NCI-H2171 (cell line): ENCODE measurements at regions not wholly inside any gene's neighbourhood (a gene's known extent, or its start where the extent isn't known, plus 50 kb on each side); places are given as distances from the start of the nearest gene placed in this dataset.

ENCODE experiments used
- DNase-seq: peaks from one replicate; lab custom pipeline; 2025; lab: John Stamatoyannopoulos, UW

DNA sequence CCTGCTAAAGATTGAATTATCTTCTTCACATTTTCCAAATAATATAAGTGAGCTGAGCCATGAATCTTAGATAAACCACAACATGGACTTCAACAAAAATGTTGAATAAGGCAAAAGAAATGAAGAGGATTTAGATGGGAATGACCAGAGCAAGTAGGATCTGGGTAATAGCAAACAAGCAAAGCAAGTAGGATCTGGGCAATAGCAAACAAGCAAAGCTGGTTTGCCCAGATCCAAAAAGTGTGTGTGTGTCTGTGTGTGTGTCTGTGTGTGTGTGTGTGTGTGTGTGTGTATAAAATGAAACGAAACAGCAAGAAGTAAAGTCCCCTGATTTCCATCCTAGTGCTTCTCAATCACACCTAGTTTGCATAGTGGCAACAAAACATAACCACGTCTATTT, 549.1 kb downstream of the RERGL start:
- no peak for DNase-seq

DNA sequence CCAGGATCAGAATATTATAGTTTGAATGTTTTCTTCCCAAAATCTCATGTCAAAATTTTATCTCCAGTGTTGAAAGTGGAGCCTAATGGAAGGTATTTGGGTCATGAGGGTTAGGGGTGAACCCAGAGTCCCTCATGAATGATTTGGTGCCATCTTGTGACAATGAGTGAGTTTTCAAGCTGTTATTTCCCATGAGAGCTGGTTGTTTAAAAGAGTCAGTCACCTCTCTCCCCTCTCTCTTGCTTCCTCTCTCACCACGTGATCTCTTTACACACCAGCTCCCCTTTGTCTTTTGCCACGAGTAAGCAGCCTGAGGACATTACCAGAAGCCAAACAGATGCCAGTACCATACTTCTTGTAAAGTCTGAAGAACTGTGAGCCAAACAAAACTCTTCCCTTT, 561.6 kb downstream of the RERGL start:
- DNase-seq, result no peak

DNA sequence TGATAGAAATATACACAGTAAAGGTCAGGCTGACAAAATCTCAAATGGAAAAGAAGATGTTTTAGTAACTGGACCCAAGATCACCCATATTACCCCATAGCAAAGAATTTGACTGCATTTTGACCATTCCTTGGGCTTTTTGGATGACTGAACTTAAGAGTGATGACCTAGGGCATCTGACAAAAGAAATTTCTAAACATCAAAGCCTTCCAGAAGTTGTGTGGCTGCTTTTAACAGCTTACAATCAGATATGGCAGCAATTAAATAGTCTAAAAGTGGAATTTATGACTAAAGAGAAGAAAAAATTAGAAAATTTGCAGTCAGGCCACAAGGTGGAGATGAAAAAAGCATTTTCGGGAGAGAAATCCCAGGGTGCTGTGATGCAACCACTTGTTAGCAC, 563.0 kb downstream of the RERGL start:
- no peak for DNase-seq

GRCh38 chr12:17511369-17511768, 578.6 kb downstream of the RERGL start:
- DNase-seq, result no peak

- DNase-seq, result no peak
Measured at GRCh38 chr12:17507336-17507735, 582.7 kb downstream of the RERGL start.

DNA sequence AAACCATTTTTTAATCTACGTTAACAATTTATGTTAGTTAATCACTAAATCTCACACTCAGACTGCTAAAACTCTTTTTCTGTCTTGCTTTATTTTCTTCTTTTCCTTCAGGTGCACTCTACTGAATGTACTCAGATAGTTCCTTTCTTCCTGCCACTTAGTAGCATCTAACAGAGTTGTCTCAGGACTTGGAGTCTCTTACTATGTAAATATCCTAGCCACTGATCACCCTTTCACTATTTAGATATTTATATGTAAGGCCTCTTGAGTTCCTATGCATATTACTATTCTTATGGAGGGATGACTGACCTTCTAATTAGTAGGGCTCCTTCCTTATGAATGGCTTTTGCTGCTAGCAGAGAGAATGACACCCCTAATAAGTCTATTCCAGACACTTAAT, 586.3 kb downstream of the RERGL start:
- no peak for DNase-seq

DNA sequence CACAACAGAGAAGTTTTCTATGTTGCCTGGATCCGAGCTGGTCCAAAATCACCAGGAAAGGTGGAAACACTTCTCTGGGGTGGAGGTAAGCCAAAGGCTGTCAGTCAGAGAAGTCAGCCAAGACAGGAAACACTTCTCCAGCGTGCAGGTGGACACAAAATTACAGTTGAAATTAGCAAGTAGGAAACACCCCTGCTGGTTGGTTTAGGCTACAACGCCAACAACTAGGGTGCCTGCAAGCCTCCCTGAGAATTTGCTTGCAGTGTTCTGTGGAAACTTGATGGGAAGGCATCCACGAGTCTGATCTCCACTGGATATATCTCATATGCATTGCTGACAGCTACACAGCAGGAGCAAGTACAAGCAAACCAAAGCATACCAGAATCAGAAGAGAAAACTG, 600.5 kb downstream of the RERGL start:
- DNase-seq, result no peak

DNA sequence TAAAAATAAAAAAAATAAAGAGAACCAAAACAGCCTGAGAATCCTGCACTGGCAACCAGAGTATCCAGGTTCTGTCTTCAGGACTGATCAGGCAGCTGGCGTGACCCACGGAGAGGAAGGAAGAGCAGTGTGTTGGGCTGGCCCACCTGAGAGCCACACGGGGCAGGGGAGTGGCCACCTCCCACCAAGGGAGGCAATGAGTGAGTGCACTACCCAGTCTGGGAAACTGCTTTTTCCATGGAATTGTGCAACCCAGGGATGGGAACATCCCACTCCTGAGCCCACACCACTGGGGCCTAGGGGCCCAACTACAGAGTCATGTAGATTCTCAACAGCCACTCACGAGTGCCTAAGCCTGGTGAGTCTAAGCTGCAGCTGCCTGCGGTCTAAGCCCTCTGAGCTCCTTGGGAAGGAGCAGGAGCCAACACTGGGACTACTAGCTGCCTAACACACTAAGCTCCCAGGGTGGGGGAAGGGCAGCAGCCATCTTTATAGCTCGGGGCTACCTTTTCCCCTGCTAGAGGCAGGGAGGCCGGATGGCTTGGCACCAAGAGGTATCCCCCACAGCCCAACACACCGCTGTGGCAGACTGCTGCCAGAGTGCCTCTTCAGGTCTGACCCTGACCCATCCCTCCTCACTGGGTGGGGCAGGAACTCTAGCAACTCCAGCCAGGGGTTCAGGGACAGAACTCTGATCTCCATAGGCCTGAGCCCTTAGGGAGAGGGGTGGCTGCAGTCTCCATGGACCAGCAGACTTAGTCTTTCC, 610.9 kb downstream of the RERGL start:
- no peak for DNase-seq

- DNase-seq, result no peak
Measured at GRCh38 chr12:17470460-17470859, 619.5 kb downstream of the RERGL start.

GRCh38 chr12:17459214-17459613, 630.8 kb downstream of the RERGL start:
- DNase-seq, result no peak

DNA sequence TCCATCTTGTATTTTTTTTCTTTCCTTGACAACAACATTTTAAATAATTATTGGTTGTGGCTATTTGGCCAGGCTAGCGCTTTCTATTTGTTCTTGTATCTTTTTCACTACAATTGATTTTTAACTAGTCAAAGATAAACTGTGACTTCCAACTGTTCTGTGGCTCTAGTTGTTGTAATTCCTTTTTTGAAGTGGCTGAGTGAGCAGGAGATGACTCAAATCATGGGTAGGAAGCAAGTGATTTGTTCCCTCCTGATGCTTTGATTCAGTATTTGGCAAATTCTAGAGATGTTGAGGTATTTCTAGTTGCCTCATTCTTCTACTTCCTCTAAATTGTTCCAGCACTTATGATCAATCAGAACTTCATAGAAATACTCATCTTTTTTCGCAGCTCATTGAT, 633.5 kb downstream of the RERGL start:
- no peak for DNase-seq

DNA sequence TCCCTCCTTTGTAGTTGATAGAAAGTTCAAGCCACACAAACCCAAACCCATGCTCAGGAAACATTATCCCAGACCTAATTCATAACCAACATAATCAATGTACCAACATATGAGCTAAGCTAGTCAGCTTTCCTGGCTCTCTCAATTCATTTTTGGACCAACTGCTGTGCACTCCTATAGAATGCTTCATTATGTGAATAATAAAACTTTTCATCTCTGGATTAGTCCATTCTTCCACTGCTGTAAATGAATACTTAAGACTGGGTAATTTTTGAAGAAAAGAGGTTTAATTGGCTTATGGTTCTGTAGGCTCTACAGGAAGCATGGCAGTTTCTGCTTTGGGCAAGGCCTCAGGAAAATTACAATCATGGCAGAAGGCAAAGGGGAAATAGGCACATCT, 651.9 kb downstream of the RERGL start:
- DNase-seq, result no peak

GRCh38 chr12:17416748-17417147, 673.2 kb downstream of the RERGL start:
- no peak for DNase-seq

DNA sequence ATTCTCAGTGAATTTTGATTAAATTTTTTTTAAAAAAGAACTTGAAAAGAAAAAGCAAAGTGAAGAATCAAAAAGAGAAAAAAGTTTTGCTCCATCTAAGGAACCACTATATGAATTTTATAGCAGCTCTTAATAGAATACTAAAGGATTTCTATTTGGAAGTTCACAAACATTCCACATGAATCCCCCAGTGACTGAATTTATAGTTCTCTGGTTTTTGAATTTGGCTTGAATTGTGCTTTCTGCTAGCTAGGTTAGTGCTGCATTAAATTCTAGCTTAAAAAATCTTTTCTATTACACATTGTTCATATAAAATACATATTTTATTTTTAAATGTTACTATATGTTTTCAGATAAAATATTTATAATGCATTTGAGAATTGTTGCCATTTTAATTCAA, 675.4 kb downstream of the RERGL start:
- DNase-seq, result no peak

DNA sequence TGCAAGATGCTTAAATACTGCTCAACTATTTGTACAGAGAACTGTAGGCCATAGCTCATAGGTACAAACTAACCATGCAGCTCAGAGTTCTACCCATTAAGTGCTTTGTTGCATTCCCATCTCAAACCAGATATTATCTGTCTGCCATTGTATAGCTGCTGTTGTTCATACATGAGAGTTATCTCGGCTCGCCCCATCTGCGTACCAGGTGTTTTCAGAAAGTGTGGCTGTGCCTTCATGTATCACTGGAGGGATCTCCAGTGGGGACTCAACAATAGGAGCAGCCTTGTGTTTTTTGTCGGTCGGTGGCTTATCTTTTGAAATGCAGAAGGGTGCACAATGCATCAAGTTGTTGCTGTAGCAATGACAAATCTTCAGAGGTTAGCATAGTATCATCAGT, 678.3 kb downstream of the RERGL start:
- no peak for DNase-seq

DNA sequence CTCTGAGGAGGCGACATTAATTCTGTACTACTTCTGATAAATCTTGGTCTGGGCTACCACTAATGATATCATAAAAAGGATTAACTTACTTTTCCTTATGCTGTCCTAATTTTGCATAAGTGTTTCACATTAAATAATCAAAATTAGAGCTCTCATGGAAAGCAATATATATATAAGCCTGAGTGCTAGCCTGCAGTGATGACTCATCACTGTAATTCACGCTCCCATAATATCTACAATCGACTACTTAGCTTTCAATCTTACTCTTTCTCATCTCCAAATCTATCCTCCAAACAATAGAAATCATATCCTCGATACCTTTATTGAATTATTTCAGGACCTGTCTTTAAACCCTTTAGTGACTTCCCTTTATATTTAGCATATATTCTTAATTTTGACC, 701.3 kb downstream of the RERGL start:
- no peak for DNase-seq

- no peak for DNase-seq
Measured at GRCh38 chr12:17383321-17383720, 706.7 kb downstream of the RERGL start.

- no peak for DNase-seq
Measured at GRCh38 chr12:17381211-17381610, 708.8 kb downstream of the RERGL start.

GRCh38 chr12:17372508-17372907, 717.5 kb downstream of the RERGL start:
- no peak for DNase-seq

GRCh38 chr12:17371491-17372215, 718.3 kb downstream of the RERGL start:
- no peak for DNase-seq

DNA sequence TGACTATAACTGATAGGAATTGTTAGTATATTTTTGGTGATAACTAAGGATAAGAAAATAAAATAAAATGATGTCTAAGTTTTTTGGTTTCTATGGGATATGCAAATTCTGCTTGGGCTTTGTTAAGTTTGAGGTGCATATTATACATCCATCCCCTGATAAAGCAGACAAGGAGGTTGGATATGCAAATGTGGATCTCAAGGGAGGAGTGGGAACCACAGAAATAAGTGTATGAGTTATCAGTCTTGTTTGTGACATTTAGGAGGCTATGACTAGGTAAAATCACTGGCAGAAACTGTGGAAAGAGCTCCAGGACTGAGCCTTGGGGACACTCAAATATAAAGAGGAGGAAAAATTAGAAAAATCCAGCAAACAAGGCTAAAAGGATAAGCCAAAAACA, 719.4 kb downstream of the RERGL start:
- DNase-seq, result no peak

- no peak for DNase-seq
Measured at GRCh38 chr12:17369556-17369955, 720.4 kb downstream of the RERGL start.

DNA sequence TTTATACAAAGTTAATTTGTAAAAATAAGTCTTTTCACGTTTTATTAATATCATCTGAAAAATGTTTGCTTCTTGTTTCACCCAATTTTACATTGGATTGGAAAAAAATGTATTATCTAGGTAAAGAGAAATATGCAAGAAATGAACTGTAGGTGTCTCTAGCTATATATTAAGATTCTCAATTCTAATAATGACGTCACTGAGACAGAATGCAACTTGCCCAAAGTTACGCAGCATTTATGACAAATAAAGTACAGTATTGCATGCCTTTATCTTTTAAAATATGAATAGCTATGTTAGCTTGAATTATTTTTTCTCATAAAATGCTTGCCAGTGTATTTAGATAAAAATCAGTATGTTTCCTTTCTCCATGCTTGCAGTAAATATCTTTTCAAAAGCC, 728.8 kb downstream of the RERGL start:
- DNase-seq, result no peak

- DNase-seq, result no peak
Measured at GRCh38 chr12:17358835-17359234, 731.2 kb downstream of the RERGL start.
